GM19452 (cell line): ENCODE measurements at regions not wholly inside any gene's neighbourhood (a gene's known extent, or its start where the extent isn't known, plus 50 kb on each side); places are given as distances from the start of the nearest gene placed in this dataset.
"Not testable (repeated sequence)": the region's sequence is repeated elsewhere in the genome, so short reads cannot be mapped to it uniquely, and the experiment has no call there.

Experiments used
- ATAC-seq: cut with Tn5 transposase; IDR thresholded peaks from one replicate; pipeline ENCODE4 v1.9.1; 2021; ENCODE audit not compliant: unreplicated experiment

DNA sequence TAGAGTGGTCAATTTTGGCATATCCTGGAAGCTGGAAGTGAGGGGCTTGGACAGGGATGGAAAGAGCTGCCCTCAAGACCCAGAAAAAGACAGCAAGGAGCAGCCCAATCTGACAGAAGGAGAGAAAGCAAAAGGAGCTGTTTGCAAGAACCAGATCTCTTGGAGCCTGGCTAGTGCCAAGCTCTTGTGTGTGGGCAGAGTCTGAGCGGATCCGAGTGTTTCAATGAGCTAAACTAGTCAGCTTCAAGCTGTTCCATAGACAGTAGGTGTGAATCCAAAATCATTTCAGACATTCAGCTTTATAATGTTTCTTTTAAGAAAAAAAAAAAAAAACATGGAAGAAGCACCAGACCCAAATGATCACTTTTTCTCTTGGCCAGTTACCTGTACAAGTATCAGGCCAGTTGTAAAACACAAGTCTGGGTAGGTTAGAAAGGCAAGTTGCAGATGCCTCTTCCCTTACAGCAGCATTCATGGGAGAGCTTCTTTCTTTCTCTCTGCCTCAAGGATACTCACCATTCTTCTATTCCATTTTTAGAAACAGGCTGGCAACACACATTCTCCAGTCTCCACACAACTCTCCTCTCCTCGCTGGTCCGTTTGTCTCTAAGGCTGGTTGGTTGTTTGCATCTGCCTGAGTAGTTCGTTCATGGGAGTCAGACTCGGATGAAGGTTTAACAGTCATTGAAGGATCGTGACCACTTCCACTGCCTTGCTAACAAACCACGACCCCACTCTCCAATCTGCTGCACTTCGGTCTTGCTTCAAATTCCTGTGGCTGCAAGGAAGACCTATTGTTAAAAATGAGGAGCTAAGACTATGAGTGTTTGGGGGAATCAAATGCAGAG is 105.2 kb upstream of the GATB start:
- no peak for ATAC-seq

DNA sequence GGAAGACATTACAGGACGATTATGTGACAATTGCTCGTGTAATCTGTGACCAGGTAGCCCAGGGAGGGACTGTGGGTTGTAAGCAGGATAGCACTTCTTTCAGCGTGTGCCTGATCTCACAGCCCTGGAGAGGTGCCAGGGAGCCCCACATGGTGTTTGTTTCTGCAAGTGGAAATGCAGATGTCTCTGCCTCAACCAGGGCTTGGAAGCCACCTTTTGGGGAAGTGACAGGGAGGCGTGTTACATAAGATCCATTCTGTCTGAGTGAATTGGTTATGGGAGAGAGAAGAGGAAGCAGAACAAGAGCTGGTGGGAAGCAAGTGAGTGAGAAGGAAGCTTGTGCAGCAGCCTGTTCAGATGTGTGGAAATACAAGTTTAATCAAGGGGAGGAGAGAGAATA is 104.5 kb upstream of the GATB start:
- ATAC-seq = no peak

DNA sequence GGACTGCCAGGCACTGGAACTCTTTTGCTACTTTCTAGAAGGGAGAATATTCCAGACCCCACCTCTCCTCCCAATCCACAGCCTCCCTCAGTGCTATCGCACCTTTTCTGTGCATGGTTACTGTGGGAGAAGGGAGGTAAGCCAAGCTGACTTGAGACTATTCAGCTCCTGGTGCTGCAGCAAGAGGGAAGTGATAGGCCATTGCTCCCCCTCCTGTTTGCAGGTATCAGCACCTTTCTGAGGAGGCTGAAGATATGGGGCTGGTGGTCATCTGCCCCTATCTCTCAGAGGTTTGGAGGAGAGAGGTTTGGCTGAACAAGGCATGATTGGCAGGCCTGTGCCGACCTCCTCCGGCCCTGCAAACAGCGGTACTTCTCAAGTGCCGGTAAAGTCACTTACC is 103.3 kb upstream of the GATB start:
- no peak for ATAC-seq

DNA sequence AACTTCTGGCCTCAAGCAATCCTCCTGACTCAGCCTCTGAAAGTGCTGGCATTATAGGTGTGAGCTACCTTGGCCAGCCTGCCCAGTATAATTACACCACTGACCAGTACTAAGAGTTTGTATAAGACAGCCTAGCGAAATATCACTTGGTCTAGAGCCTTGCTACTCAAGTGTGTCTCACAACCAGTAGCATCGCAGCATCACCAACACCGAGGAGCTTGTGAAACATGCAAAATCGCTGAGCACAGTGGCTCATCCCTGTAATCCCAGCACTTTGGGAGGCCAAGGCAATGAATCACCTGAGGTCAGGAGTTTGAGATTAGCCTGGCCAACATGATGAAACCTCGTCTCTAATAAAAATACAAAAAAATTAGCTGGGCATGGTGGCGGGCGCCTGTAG is 102.0 kb upstream of the GATB start:
- ATAC-seq = no peak

DNA sequence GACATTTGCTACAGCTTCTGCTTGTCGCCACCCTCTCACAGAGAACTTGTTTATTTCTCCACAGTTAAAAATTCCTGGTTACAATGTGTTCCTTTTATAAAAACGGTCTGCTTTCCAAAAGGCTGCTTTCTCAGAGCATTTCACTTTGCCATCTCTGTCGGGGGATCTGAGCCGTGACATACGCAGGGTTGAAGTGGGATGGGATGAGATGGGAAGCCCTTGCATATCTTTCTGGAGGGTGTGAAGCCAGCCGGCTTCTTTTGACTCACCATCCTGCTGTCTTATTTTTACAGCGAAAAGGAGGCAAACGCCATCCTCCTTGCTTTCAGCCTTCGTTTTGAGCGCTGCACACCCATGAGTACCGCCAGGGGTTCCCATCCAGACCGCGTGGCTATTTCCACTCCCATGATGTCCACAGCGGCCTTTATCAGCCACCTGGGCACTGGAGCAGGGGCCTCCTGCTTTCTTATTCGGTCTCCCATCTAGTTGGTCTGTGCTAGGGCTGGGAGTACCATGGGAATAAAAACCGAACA is 99.8 kb upstream of the GATB start:
- no peak for ATAC-seq

DNA sequence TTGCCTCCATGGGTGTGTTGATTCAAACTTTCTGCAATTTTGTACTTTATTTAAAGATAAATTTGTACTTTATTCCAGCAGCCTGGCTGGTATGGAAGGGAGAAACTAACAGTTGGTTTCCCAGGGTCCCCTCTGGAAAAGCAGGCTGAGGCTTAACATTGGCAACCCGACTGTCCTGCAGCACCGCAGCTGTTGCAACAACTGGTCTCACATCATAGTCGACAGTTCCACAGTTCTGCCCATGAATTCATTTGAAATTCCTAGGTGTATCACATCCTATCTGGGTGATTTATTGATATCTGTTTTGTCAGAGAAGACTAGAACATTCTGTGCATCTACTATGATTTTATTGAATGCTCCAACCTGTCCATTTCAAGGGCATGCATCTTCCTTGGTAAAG is 98.8 kb upstream of the GATB start:
- ATAC-seq = no peak

DNA sequence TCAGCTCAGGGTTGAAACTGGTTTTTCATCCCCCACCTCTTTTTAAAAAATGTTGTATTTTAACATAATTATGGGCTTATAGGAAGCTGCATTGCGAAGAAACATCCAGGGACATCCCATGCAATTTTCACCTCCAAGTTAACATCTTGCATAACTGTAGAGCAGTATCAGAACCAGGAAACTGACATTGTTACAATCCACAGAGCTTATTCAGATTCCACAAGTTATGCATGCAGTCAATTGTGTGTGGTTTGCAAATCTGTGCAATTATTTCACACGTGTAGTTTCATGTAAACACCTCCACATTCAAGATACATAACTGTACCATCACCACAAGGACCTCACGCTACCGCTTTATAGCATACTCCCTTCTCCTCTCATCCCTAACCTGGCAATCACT is 97.5 kb upstream of the GATB start:
- ATAC-seq = no peak

DNA sequence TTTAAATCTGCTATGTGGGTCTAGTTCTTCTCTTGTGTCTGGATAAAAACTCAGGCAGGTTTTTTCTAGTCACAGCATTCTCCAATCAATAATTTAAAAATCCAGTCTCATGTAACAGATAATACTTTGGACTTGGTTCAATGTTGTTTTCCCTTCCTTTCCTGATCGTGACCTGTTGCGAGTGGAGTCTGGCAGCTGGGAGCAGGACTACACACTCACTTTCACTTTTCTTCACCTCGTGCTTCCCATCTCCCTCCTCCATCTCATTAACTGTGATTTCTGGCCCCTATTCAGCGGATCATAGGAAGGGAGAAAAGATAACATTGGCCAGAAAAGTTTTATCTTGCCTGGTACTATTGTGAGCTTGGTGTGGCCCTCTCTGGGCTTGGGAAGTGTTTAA is 96.6 kb upstream of the GATB start:
- no peak for ATAC-seq

DNA sequence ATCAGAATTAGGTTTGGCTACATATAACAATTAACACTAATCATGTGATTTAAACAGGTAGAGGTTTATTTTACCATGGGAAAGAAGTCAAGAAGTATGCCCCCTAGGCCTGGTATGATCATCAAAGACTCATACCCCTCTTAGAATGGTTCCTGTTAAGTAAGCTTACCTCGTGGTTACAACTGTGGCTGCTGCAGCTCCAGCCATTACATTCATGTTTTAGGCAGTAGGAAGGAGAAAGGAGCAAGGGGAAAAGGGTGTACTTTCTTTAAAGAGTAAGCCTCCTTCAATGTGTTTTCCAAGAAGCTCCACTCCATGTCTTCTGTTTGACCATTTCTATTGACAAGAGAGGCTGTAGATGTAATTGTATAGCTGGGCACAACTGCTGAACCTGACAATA is 94.9 kb upstream of the GATB start:
- no peak for ATAC-seq

DNA sequence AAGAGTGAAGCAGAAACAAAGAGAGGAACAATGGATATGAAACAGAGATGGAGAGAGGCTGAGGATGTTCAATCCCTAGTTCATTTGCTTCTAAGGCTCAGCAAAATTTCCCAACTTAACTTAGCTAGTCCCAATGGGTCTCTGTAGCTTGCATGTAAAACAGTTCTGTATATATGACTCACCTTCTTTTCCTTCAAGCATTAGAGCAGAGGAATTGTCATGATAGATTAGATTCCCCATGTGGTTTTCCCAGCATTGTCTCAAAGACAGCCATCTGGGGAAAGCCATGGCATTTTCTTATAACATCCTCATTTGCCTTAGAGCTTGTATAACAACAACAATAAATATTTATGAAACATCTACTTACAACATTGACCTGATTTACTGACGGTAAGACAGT is 93.9 kb upstream of the GATB start:
- no peak for ATAC-seq

DNA sequence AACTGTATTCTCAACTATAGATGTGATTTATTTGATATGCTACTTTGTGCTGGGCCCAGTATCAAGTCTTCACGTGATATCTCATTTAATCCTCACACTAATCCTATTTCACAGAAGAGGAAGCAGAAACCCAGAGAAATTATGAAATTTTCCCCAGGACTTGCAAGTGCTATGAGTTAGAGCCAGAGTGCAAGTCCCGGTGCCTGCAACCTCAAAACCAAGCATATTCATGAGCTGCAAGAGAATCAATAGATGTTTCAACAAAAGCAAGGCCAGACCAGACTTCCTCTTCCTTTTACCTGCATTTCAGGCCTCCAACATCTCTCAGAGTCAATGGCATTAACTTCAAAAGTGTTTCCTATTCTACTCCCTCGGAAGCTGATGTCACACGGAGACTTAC is 92.2 kb upstream of the GATB start:
- no peak for ATAC-seq

DNA sequence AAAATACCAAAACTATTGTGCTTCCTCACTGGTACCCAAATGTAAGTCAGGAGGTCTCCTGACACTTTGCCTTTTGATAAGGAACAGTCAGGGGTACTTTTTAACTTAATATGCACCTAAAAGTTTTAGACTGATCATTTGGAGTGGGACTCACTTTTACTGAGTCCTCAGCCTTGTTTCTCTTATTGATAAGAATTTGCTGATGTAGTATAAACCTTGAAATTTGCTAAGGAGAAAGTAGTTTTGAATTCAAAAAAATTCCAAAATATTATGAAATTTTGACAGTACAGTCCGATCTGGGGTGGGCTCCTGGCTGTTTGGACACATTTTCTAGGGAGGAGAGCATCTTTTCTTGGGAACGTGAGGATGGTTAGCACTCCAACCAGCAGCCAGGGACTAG is 91.4 kb upstream of the GATB start:
- no peak for ATAC-seq

DNA sequence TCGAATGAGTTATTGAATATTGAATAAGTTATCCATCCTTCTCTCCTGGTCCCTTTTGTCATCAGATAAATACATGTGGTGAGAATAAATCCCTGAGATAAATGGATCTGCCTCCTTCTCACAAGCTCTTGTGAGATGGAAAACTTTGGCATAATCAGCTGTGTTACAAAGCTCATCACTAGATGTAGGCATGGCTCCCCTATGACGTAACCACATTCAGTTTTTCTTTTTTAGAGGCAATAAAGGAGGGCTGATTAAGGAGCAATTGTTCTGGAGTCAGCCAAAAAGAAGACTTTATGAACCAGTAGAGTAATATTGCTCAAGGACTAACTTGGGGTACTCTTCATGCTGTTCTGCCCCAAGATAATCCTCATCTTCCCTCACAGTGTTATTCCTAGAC is 90.5 kb upstream of the GATB start:
- ATAC-seq = no peak

DNA sequence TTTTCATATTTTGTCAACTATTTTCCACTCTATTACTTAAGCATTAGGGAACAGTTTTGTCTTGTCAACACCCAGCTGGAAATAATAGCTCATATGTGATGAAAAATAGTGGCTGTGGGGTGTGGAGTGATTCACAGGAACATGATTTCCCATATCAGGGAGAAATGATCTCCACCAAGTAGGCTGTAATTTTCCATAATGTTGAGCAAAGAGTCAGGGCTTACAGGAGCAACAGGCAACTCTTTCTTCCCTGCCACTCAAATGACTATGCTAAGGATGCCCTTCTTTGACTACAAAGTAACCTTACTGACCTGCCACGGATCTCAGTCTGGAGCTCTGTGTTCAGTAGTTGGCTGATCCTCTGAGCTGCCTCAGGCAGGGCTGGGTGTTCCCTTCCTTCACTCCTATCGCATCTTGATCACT is 90.0 kb upstream of the GATB start:
- ATAC-seq = no peak

DNA sequence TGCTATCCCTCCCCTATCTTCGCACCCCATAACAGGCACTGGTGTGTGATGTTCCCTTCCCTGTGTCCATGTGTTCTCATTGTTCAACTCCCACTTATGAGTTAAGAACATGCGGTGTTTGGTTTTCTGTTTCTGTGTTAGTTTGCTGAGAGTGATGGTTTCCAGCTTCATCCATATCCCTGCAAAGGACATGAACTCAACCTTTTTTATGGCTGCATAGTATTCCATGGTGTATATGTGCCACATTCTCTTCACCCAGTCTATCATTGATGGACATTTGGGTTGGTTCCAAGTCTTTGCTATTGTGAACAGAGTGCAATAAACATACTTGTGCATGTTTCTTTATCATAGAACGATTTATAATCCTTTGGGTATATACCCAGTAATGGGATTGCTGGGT is 84.7 kb upstream of the GATB start:
- ATAC-seq = not testable (repeated sequence)

DNA sequence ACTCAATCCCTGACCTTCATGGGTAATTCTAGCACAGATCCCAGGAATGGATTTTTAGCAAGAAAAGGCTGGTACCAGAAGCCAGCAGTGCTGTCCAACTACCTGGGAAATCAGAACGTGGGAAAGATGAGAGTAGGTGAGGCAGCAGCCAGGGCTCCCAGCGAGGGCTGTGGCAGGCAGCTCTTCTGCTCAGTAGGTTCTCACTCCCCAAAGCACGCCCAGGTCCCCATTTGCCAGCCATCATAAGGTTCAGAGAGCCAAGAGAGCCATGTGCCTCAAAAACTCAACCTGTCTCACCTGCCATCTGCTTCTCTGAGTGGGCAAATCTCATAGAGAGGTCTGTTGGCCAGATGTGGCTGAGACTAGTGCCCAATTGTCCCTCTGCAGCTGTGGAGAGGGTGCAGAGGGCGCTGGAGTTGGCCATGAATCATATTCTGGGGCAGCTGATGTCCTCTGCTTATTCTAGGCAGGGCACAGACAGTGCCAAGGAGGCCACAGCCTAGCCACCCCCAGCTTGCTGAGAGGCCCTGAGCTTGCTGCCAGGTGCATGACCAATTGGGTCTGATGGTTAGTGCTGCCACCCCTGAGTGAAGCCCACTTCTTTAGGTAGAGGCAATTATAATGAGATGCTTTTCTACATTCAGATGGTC is 81.7 kb upstream of the GATB start:
- no peak for ATAC-seq

DNA sequence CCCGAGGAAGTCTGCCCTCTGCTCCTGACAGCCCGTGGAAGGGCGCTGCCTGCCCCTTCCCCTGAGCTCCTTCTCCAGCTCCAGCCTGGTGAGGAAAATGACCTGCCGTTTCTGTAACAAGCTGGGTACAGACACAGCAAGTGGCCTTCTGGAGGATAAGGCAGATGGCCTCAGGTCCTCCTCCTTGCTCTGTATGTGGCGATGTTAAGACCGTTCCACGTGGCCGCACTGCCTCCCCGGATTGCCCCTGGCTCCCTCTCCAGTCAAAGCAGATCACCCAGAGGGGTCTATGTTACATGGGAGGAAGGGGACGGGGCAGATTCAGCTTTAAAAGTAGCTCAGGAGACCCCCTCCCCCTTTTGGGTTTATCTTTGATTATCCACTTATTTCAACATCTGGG is 80.3 kb upstream of the GATB start:
- no peak for ATAC-seq

DNA sequence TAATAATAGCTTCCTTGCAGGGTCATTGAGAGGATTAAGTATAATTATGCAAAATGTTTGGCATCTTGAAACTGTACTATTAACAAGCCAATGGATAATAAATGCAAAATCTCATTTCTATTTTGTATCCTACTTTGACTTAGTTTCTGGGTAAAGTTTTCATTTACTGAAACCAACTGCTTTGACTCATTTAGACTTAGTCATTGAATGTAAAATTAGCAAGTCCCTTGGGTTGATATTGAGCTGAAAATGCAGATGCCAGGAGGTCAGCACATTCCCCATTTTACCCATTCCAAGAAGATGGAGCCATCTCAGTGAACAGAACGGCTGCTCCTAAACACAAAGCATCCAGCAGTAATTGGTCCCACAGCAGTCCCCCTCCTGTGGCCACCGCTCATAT is 74.7 kb upstream of the GATB start:
- ATAC-seq = no peak

DNA sequence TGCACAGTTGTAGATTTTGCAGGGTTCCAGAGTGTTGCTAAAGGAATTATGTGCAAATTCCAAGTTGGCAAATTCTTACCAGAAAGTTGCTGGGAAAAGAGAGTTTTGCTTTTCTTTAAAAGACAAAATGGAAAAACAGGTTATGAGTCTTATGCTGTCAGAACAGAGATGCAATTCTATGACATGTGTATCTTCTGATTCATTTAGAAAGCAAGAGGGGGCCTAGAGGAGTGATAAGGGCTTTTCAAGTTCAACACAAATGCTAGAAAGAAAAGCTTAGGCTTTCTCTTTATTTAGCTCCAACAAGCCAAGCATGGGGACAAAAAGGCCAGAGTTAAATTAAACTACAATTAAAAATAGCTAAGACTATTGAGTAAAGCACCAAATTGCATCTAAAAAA is 72.4 kb upstream of the GATB start:
- ATAC-seq = no peak

DNA sequence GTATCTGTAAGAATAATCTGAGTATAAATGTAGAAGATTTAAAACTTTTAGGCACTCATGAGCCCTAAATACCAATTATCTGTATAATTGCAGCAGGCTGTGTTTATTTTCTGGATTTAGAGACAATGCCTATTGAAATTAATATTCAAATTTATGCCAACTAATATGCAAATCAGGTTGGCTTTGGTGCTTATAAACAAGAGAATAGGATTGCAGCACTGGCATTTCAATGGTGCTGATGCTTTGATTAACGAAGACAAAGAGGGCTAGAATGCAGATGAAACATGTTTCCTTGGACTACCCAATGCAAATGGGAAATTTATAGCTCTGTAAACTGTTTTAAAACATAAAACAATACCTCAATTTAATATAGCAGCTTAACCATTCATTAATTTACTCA is 70.7 kb upstream of the GATB start:
- no peak for ATAC-seq

DNA sequence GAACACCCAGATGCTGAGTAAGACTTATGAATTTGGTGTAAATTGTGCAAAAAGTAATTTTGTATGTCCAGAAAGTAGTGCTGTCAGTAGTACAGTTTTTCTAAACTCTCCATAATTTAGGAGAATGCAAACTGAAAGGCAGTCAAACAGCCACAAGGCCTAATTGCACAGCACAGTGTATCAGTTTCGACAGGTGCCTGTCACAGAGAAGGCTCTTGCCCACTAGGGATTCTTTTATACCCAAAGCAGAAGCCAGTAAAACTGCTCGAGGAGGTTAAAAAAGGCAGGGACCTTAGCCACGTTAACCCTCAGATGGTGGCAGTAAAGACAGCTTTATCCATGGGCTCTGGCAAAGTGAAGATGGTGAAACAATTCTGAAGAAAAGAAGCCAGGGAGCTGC is 69.4 kb upstream of the GATB start:
- no peak for ATAC-seq

DNA sequence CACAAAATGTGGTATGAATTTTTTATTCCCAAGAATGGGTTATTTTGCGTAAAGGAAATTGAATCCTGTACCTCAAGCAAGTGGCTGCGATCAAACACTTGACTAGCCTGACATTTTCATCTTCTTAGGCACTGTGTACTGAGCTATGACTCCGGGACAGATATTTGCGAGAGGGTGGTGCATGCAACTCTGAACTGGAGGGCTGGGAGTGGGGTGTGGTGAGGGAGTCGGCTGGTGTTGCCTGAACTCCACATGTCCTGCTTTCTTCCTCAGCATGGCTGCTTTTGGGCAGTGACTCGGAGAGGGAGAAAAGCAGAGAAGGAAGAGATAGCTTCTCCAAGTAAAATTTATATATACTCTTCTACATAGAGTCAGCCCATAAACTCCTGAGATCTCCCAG is 68.5 kb upstream of the GATB start:
- ATAC-seq = no peak

DNA sequence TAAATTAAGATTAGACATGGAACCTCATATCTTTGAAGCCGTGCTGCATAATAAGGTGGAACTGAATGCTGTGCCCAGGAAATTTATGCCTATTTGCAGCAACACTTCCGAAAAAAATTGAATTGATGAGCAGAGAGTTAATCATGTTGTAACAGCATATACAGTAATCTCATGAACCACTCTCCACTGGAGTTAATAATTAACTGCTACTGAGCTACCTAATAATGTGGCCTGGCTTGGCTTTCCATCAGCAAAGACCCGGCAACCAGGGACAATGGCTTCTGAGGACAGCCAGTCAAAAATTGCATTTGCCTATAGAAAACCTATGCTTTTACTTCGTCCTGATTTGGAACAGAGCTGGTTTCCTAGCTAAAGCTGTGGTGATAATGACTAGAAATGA is 63.8 kb upstream of the GATB start:
- ATAC-seq = no peak
